Spleen (tissue), 11 donors: ENCODE measurements at regions not wholly inside any gene's neighbourhood (a gene's known extent, or its start where the extent isn't known, plus 50 kb on each side); places are given as distances from the start of the nearest gene placed in this dataset.
A peak's percentile ranks its signal among the peaks of the same experiment; 100 is the strongest.

Experiments
- DNase-seq: peaks from one replicate; pipeline ENCODE4 v3.0.0-alpha.2; 2020
- H3K27ac ChIP-seq, 8 donors: fragments of 200-600 bp; sonication (generic) in 7 of 8; 1 replicate in 4 of 8; 2 replicates in 4 of 8; pipeline versions ENCODE4 v1.5.0 to v1.8.0; 2016 to 2021; ENCODE audit warnings: inconsistent platforms in 4 of 8, mild to moderate bottlenecking in 4 of 8, moderate library complexity in 1 of 8
- H3K27me3 ChIP-seq, 7 donors: fragments of 200-600 bp; sonication (generic) in 6 of 7; replicated peaks in 1 of 7; 1 replicate in 4 of 7; 2 replicates in 3 of 7; pipeline versions ENCODE4 v1.5.0 to v1.8.0; 2016 to 2021; ENCODE audit warnings: inconsistent platforms in 3 of 7, mild to moderate bottlenecking in 1 of 7
- H3K36me3 ChIP-seq, 6 donors: fragments of 200-600 bp; sonication (generic) in 5 of 6; 1 replicate in 4 of 6; 2 replicates in 2 of 6; pipeline versions ENCODE4 v1.5.0 to v1.8.0; 2016 to 2021; ENCODE audit warnings: inconsistent platforms in 2 of 6
- H3K4me1 ChIP-seq, 6 donors: fragments of 200-600 bp; sonication (generic) in 5 of 6; 1 replicate in 3 of 6; 2 replicates in 3 of 6; pipeline versions ENCODE4 v1.5.0 to v1.8.0; 2016 to 2021; ENCODE audit warnings: inconsistent platforms in 3 of 6
- H3K4me3 ChIP-seq, 8 donors: fragments of 200-600 bp; sonication (generic) in 7 of 8; 1 replicate in 4 of 8; 2 replicates in 4 of 8; pipeline versions ENCODE4 v1.5.0 to v1.8.0; 2016 to 2021; ENCODE audit warnings: inconsistent platforms in 4 of 8, mild to moderate bottlenecking in 4 of 8, moderate library complexity in 2 of 8
- H3K9me3 ChIP-seq, 8 donors: fragments of 200-600 bp; sonication (generic) in 7 of 8; 1 replicate in 4 of 8; 2 replicates in 4 of 8; pipeline versions ENCODE4 v1.5.0 to v1.8.0; 2016 to 2021; ENCODE audit warnings: inconsistent platforms in 4 of 8
- CTCF ChIP-seq, 11 experiments: fragments of 200-600 bp in 7 of 11; fragments of 450-650 bp in 4 of 11; sonication (generic) in 4 of 11; IDR thresholded peaks in 8 of 11; conservative IDR thresholded peaks in 3 of 11; 1 replicate in 7 of 11; 2 replicates in 4 of 11; pipeline versions ENCODE4 v1.4.0 to v1.8.0; 2016 to 2021; ENCODE audit warnings: antibody characterized with exemption in 11 of 11, inconsistent platforms in 4 of 11, mild to moderate bottlenecking in 1 of 11
- POLR2A ChIP-seq, 3 donors: fragments of 450-650 bp; IDR thresholded peaks; one replicate each; pipeline ENCODE4 v1.5.1; 2017; ENCODE audit warnings: antibody characterized with exemption in 3 of 3, mild to moderate bottlenecking in 1 of 3
- POLR2AphosphoS5 ChIP-seq, 3 donors: sonication (generic); formaldehyde crosslinking; IDR thresholded peaks; one replicate each; pipeline ENCODE4 v1.5.1; 2017; ENCODE audit warnings: antibody characterized with exemption in 3 of 3
- WGBS, 5 donors: extraction: QIAGEN DNeasy Blood & Tissue Kit in 3 of 5; methylation state at CpG; one replicate each; pipeline versions ENCODE4 v1.1.5 to v1.1.7; 2013 to 2018; 5-methylcytosine and 5-hydroxymethylcytosine counted together
- intact Hi-C: fragments of 100-400 bp; cut with DNase I; formaldehyde crosslinking; loops from one replicate; pipeline ENCODE4 v1.15.0; 2023; ENCODE audit warnings: low total_unique reads
- donor health status: healthy with polysubstance abuse.
- donor health status: DM: no; HTN: no; CAD: no; lungs with moderate emphysema.
- donor health status: DM: no; HTN: no; CAD: no.
- donor health status: Bipolar disorder and iron deficiency.
- donor health status: healthy.
- donor health status: DM: no; HTN: no; CAD: no.
- donor health status: DM: yes; HTN: yes; CAD: no.

- Histone ChIP-seq H3K4me1 (no peaks in the 10 kb centered on the region), H3K9me3 (peaks cover 0 to 11% (median 5%) of the 10 kb centered on the region in 8 donors), H3K4me3 (no peak overlapping the region), H3K27me3 (peaks cover 0 to 19% (median 0%) of the 10 kb centered on the region in 7 donors), H3K36me3 (no peaks in the 10 kb centered on the region), H3K27ac (no peak overlapping the region)
- TF ChIP-seq POLR2AphosphoS5 (IDR thresholded peaks at IDR 0.05) (no peak), POLR2A (IDR thresholded peaks at IDR 0.05) (no peak), CTCF (IDR thresholded peaks at IDR 0.05 in 8 of 11, conservative IDR thresholded peaks at IDR 0.05 in 3 of 11) (no peak)
- intact Hi-C loops: loop anchor here (10.0 kb wide), 1 partner anchor 1702 kb away; no protein-coding TSS in a partner anchor
- DNase-seq: no peak
- 79 to 82% (median 80%) methylated on average over 20 of the region's 20 CpGs for WGBS, 5 donors
Measured at GRCh38 chr16:55256412-55257016, 67.5 kb upstream of the IRX6 start.

- Histone ChIP-seq H3K36me3 (no peaks in the 10 kb centered on the region), H3K4me3 (no peak overlapping the region), H3K9me3 (peaks cover 0 to 11% (median 5%) of the 10 kb centered on the region in 8 donors), H3K27ac (no peak overlapping the region), H3K27me3 (peaks cover 0 to 19% (median 0%) of the 10 kb centered on the region in 7 donors), H3K4me1 (no peaks in the 10 kb centered on the region)
- intact Hi-C loops: loop anchor here (10.0 kb wide), 1 partner anchor 1703 kb away; no protein-coding TSS in a partner anchor
- TF ChIP-seq POLR2A (IDR thresholded peaks at IDR 0.05) (no peak), CTCF (IDR thresholded peaks at IDR 0.05 in 8 of 11, conservative IDR thresholded peaks at IDR 0.05 in 3 of 11) (peak in 9 of 11 experiments; percentile 26 to 74 (median 54))
- WGBS, 5 donors: 30 to 40% (median 35%) methylated on average over 9 of the region's 9 CpGs
- DNase-seq: peak; percentile 76
Measured at GRCh38 chr16:55257966-55258613, 65.9 kb upstream of the IRX6 start.

- H3K27ac ChIP-seq: no peak overlapping the region
- peaks cover 0 to 6% (median 0%) of the 10 kb centered on the region in 8 donors for H3K9me3 ChIP-seq
- no peaks in the 10 kb centered on the region for H3K4me1 ChIP-seq
- 78 to 93% (median 83%) methylated on average over 3 of the region's 3 CpGs for WGBS, 5 donors
- H3K27me3 ChIP-seq: peaks cover 0 to 18% (median 0%) of the 10 kb centered on the region in 7 donors
- intact Hi-C loops: no loop called here
- no peak for TF ChIP-seq CTCF (IDR thresholded peaks at IDR 0.05 in 8 of 11, conservative IDR thresholded peaks at IDR 0.05 in 3 of 11)
- TF ChIP-seq POLR2A (IDR thresholded peaks at IDR 0.05): no peak
- TF ChIP-seq POLR2AphosphoS5 (IDR thresholded peaks at IDR 0.05): no peak
- no peak overlapping the region for H3K4me3 ChIP-seq
- H3K36me3 ChIP-seq: no peaks in the 10 kb centered on the region
- no peak for DNase-seq
Measured at GRCh38 chr16:55261301-55261700, 62.7 kb upstream of the IRX6 start.
